Naive thymus-derived CD4-positive, alpha-beta T cell (primary cell): ENCODE measurements at regions not wholly inside any gene's neighbourhood (a gene's known extent, or its start where the extent isn't known, plus 50 kb on each side); places are given as distances from the start of the nearest gene placed in this dataset.

ENCODE experiments used
- ATAC-seq: fragments of 150-1000 bp; cut with Tn5 transposase; 2 replicates; pipeline ENCODE4 v1.10.0; 2021; ENCODE audit warnings: mild to moderate bottlenecking, moderate library complexity
- CTCF ChIA-PET: fragments of 350-600 bp; sonication (Branson Sonifier 250); formaldehyde crosslinking; loops from one replicate; lab custom pipeline; 2021; ENCODE audit warnings: antibody characterized with exemption; lab: Charles Lee
- POLR2A ChIA-PET: fragments of 350-600 bp; sonication (Branson Sonifier 250); formaldehyde crosslinking; loops from one replicate; lab custom pipeline; 2021; ENCODE audit warnings: antibody characterized with exemption, inconsistent platforms; lab: Charles Lee
- DNase-seq, 9 donors: peaks; one replicate each; pipeline versions ENCODE4 v3.0.0 to v3.0.0-alpha.2; 2020 to 2022; ENCODE audit warnings: mixed read lengths in 1 of 9
- H3K27ac ChIP-seq: one replicate; pipeline ENCODE4 v1.7.0; 2013; ENCODE audit warnings: mild to moderate bottlenecking, low read depth, low read length, moderate library complexity
- H3K27me3 ChIP-seq, 2 donors: one replicate each; pipeline ENCODE4 v1.7.0; 2013; ENCODE audit warnings: low read length in 2 of 2, mild to moderate bottlenecking in 2 of 2, moderate library complexity in 2 of 2; ENCODE audit not compliant: control insufficient read depth in 2 of 2, insufficient read depth in 2 of 2
- H3K36me3 ChIP-seq, 3 experiments: 1 replicate in 2 of 3; 2 replicates in 1 of 3; pipeline ENCODE4 v1.7.0; 2013; ENCODE audit warnings: low read length in 3 of 3, mild to moderate bottlenecking in 3 of 3, moderate library complexity in 1 of 3; ENCODE audit not compliant: insufficient read depth in 3 of 3, control insufficient read depth in 2 of 3
- H3K4me1 ChIP-seq, 2 donors: one replicate each; pipeline ENCODE4 v1.7.0; 2013; ENCODE audit warnings: low read length in 2 of 2, mild to moderate bottlenecking in 2 of 2, moderate library complexity in 1 of 2; ENCODE audit not compliant: control insufficient read depth in 2 of 2, insufficient read depth in 2 of 2
- H3K4me3 ChIP-seq: 2 replicates; pipeline ENCODE4 v1.7.0; 2013; ENCODE audit warnings: mild to moderate bottlenecking, low read length
- H3K9me3 ChIP-seq, 3 experiments: 1 replicate in 2 of 3; 2 replicates in 1 of 3; pipeline ENCODE4 v1.7.0; 2013; ENCODE audit warnings: low read length in 3 of 3; ENCODE audit not compliant: control insufficient read depth in 2 of 3
- H3K27ac Mint-ChIP-seq, 9 donors: one replicate each; pipeline ENCODE4 v1.8.0; 2020 to 2022; ENCODE audit warnings: mixed read lengths in 9 of 9, mild to moderate bottlenecking in 8 of 9, moderate library complexity in 5 of 9, inconsistent platforms in 2 of 9
- H3K27me3 Mint-ChIP-seq, 5 donors: one replicate each; pipeline ENCODE4 v1.8.0; 2021 to 2022; ENCODE audit warnings: mixed read lengths in 5 of 5, mild to moderate bottlenecking in 1 of 5
- H3K36me3 Mint-ChIP-seq, 5 donors: one replicate each; pipeline ENCODE4 v1.8.0; 2020 to 2022; ENCODE audit warnings: mixed read lengths in 5 of 5, mild to moderate bottlenecking in 3 of 5, inconsistent platforms in 1 of 5
- H3K4me1 Mint-ChIP-seq, 7 donors: one replicate each; pipeline ENCODE4 v1.8.0; 2020 to 2022; ENCODE audit warnings: mixed read lengths in 7 of 7, mild to moderate bottlenecking in 3 of 7, inconsistent platforms in 1 of 7
- H3K4me3 Mint-ChIP-seq, 10 donors: one replicate each; pipeline ENCODE4 v1.8.0; 2020 to 2022; ENCODE audit warnings: mild to moderate bottlenecking in 10 of 10, mixed read lengths in 10 of 10, moderate library complexity in 6 of 10, inconsistent platforms in 2 of 10
- H3K9me3 Mint-ChIP-seq, 11 donors: one replicate each; pipeline ENCODE4 v1.8.0; 2020 to 2022; ENCODE audit warnings: mixed read lengths in 11 of 11, mild to moderate bottlenecking in 4 of 11, inconsistent platforms in 1 of 11, moderate library complexity in 1 of 11
- intact Hi-C, 2 donors: fragments of 100-400 bp; cut with micrococcal nuclease; formaldehyde crosslinking; loops; one replicate each; pipeline ENCODE4 v1.15.1; 2023

- Mint-ChIP-seq H3K36me3 (peaks cover 0 to 5% (median 0%) of the 10 kb centered on the region in 5 donors), H3K4me1 (no peaks in the 10 kb centered on the region), H3K27me3 (no peaks in the 10 kb centered on the region), H3K9me3 (peaks cover 0 to 26% (median 2%) of the 10 kb centered on the region in 11 donors), H3K4me3 (no peak overlapping the region), H3K27ac (no peak overlapping the region)
- DNase-seq (no peak), ATAC-seq (no peak)
- H3K27ac ChIP-seq: no peak overlapping the region
- H3K27me3 ChIP-seq: no peaks in the 10 kb centered on the region
- H3K9me3 ChIP-seq: no peaks in the 10 kb centered on the region
- H3K4me3 ChIP-seq: no peak overlapping the region
- ChIA-PET CTCF (interaction anchor here (0.8 kb wide), 1 partner anchor 35 kb away, joined by 3 read pairs; no protein-coding TSS in a partner anchor), POLR2A (no interaction called here)
- H3K36me3 ChIP-seq: no peaks in the 10 kb centered on the region
- no peaks in the 10 kb centered on the region for H3K4me1 ChIP-seq
- intact Hi-C loops: no loop called here
These were observed 211.7 kb upstream of the LRATD1 start for GRCh38 chr2:14420851-14421250.

GRCh38 chr2:14422426-14422825 is 210.1 kb upstream of the LRATD1 start:
- Histone ChIP-seq H3K9me3 (no peaks in the 10 kb centered on the region), H3K36me3 (no peaks in the 10 kb centered on the region), H3K4me3 (no peak overlapping the region), H3K27ac (no peak overlapping the region), H3K4me1 (no peaks in the 10 kb centered on the region), H3K27me3 (no peaks in the 10 kb centered on the region)
- Mint-ChIP-seq H3K27me3 (no peaks in the 10 kb centered on the region), H3K27ac (no peak overlapping the region), H3K4me1 (no peaks in the 10 kb centered on the region), H3K9me3 (peaks cover 0 to 20% (median 5%) of the 10 kb centered on the region in 11 donors), H3K36me3 (peaks cover 0 to 5% (median 0%) of the 10 kb centered on the region in 5 donors), H3K4me3 (no peak overlapping the region)
- ATAC-seq: no peak
- no peak for DNase-seq
- intact Hi-C loops: no loop called here
- POLR2A ChIA-PET: no interaction called here
- CTCF ChIA-PET: no interaction called here

GRCh38 chr2:14423145-14423906 is 209.2 kb upstream of the LRATD1 start:
- ATAC-seq (no peak), DNase-seq (no peak)
- no peaks in the 10 kb centered on the region for H3K36me3 ChIP-seq
- no peaks in the 10 kb centered on the region for H3K4me1 ChIP-seq
- Mint-ChIP-seq H3K36me3 (peaks cover 0 to 5% (median 0%) of the 10 kb centered on the region in 5 donors), H3K27ac (no peak overlapping the region), H3K4me1 (no peaks in the 10 kb centered on the region), H3K9me3 (peaks cover 0 to 14% (median 3%) of the 10 kb centered on the region in 11 donors), H3K27me3 (no peaks in the 10 kb centered on the region), H3K4me3 (no peak overlapping the region)
- intact Hi-C loops: no loop called here
- H3K9me3 ChIP-seq: no peaks in the 10 kb centered on the region
- ChIA-PET POLR2A (no interaction called here), CTCF (no interaction called here)
- no peak overlapping the region for H3K4me3 ChIP-seq
- no peaks in the 10 kb centered on the region for H3K27me3 ChIP-seq
- no peak overlapping the region for H3K27ac ChIP-seq

- no peaks in the 10 kb centered on the region for H3K9me3 ChIP-seq
- Mint-ChIP-seq H3K4me1 (no peaks in the 10 kb centered on the region), H3K27me3 (no peaks in the 10 kb centered on the region), H3K9me3 (peaks cover 0 to 13% (median 3%) of the 10 kb centered on the region in 11 donors), H3K27ac (no peak overlapping the region), H3K36me3 (peaks cover 0 to 5% (median 0%) of the 10 kb centered on the region in 5 donors), H3K4me3 (peak overlapping the region in 1 of 10 donors; percentile 35)
- POLR2A ChIA-PET: no interaction called here
- no peak overlapping the region for H3K4me3 ChIP-seq
- intact Hi-C loops: no loop called here
- no peak for DNase-seq
- no peaks in the 10 kb centered on the region for H3K36me3 ChIP-seq
- no peaks in the 10 kb centered on the region for H3K4me1 ChIP-seq
- ATAC-seq: no peak
- CTCF ChIA-PET: no interaction called here
- H3K27me3 ChIP-seq: no peaks in the 10 kb centered on the region
- no peak overlapping the region for H3K27ac ChIP-seq
These were observed 207.8 kb upstream of the LRATD1 start for GRCh38 chr2:14424478-14425390.

GRCh38 chr2:14425869-14426268 is 206.6 kb upstream of the LRATD1 start:
- H3K4me1 Mint-ChIP-seq: no peaks in the 10 kb centered on the region
- H3K27me3 Mint-ChIP-seq: no peaks in the 10 kb centered on the region
- CTCF ChIA-PET: no interaction called here

GRCh38 chr2:14428056-14428455 is 204.5 kb upstream of the LRATD1 start:
- no peak overlapping the region for H3K4me3 Mint-ChIP-seq
- Histone ChIP-seq H3K27ac (no peak overlapping the region), H3K9me3 (no peaks in the 10 kb centered on the region), H3K36me3 (no peaks in the 10 kb centered on the region), H3K27me3 (no peaks in the 10 kb centered on the region), H3K4me3 (no peak overlapping the region), H3K4me1 (no peaks in the 10 kb centered on the region)
- intact Hi-C loops: no loop called here
- ChIA-PET CTCF (no interaction called here), POLR2A (no interaction called here)
- H3K9me3 Mint-ChIP-seq: peaks cover 0 to 6% (median 2%) of the 10 kb centered on the region in 11 donors
- no peaks in the 10 kb centered on the region for H3K4me1 Mint-ChIP-seq
- no peak overlapping the region for H3K27ac Mint-ChIP-seq
- ATAC-seq: no peak
- DNase-seq: no peak
- H3K27me3 Mint-ChIP-seq: no peaks in the 10 kb centered on the region
- no peaks in the 10 kb centered on the region for H3K36me3 Mint-ChIP-seq

More at GRCh38 chr2:14425869-14426268, 206.6 kb upstream of the LRATD1 start:
- H3K36me3 Mint-ChIP-seq: no peaks in the 10 kb centered on the region
- H3K27me3 ChIP-seq: no peaks in the 10 kb centered on the region
- ATAC-seq (no peak), DNase-seq (no peak)
- no peaks in the 10 kb centered on the region for H3K9me3 ChIP-seq
- no peak overlapping the region for H3K4me3 Mint-ChIP-seq
- H3K4me3 ChIP-seq: no peak overlapping the region
- no peak overlapping the region for H3K27ac ChIP-seq
- H3K4me1 ChIP-seq: no peaks in the 10 kb centered on the region
- intact Hi-C loops: no loop called here
- H3K36me3 ChIP-seq: no peaks in the 10 kb centered on the region
- no peak overlapping the region for H3K27ac Mint-ChIP-seq
- POLR2A ChIA-PET: no interaction called here
- H3K9me3 Mint-ChIP-seq: peaks cover 0 to 9% (median 3%) of the 10 kb centered on the region in 11 donors
